PC-9 (cell line): ENCODE measurements at regions not wholly inside any gene's neighbourhood (a gene's known extent, or its start where the extent isn't known, plus 50 kb on each side); places are given as distances from the start of the nearest gene placed in this dataset.

Source experiments
- CTCF ChIP-seq: fragments of 200-600 bp; sonication (generic); conservative IDR thresholded peaks from 2 replicates; pipeline ENCODE4 v1.6.1; 2017; ENCODE audit warnings: mixed run types, antibody characterized with exemption, mild to moderate bottlenecking, moderate library complexity
- EZH2 ChIP-seq: fragments of 200-600 bp; sonication (generic); IDR thresholded peaks from 2 replicates; pipeline ENCODE4 v1.8.0; 2017; ENCODE audit warnings: antibody characterized with exemption, low read depth

GRCh38 chr6:115612216-115612615 is 448.5 kb downstream of the FRK start:
- TF ChIP-seq CTCF, result no peak
- no peak for TF ChIP-seq EZH2
